HepG2 (cell line): ENCODE measurements at regions not wholly inside any gene's neighbourhood (a gene's known extent, or its start where the extent isn't known, plus 50 kb on each side); places are given as distances from the start of the nearest gene placed in this dataset.

ENCODE experiments used
- CREB1 ChIP-seq, 2 experiments: fragments of 450-650 bp in 1 of 2; IDR thresholded peaks; 2 replicates each; pipeline ENCODE4 v1.6.1; 2016 to 2017; ENCODE audit warnings: control low read depth in 1 of 2, mild to moderate bottlenecking in 1 of 2, missing compliant biosample characterization in 1 of 2, missing genetic modification characterization in 1 of 2
- KIAA2018 ChIP-seq: sonication (generic); formaldehyde crosslinking; IDR thresholded peaks from 2 replicates; pipeline ENCODE4 v1.5.0; 2020; ENCODE audit warnings: mild to moderate bottlenecking, missing genetic modification reagents, borderline replicate concordance
- MATR3 ChIP-seq: sonication (generic); formaldehyde crosslinking; IDR thresholded peaks from 2 replicates; pipeline ENCODE4 v1.4.0; 2020; ENCODE audit warnings: missing genetic modification reagents
- NFE2L2 ChIP-seq: fragments of 150-350 bp; IDR thresholded peaks from 2 replicates; pipeline ENCODE4 v1.6.1; 2014; ENCODE audit warnings: low read length
- SUZ12 ChIP-seq: fragments of 150-350 bp; IDR thresholded peaks from 2 replicates; pipeline ENCODE4 v1.6.1; 2014; ENCODE audit warnings: low read depth, low read length
- THAP7 ChIP-seq: sonication (generic); formaldehyde crosslinking; IDR thresholded peaks from 2 replicates; pipeline ENCODE4 v1.8.1; 2023; ENCODE audit warnings: mild to moderate bottlenecking, missing genetic modification reagents
- ZNF441 ChIP-seq: sonication (generic); formaldehyde crosslinking; IDR thresholded peaks from 2 replicates; pipeline ENCODE4 v1.7.0; 2021; ENCODE audit warnings: missing genetic modification reagents, borderline replicate concordance
- ZSCAN20 ChIP-seq: sonication (generic); formaldehyde crosslinking; IDR thresholded peaks from 2 replicates; pipeline ENCODE4 v1.4.0; 2020; ENCODE audit warnings: missing genetic modification reagents, mild to moderate bottlenecking, borderline replicate concordance

- TF ChIP-seq KIAA2018 (CRISPR knock-in tag) (no peak), SUZ12 (no peak), THAP7 (CRISPR knock-in tag) (no peak), MATR3 (CRISPR knock-in tag) (no peak), CREB1 (IDR thresholded peaks at IDR 0.05) (0 out of 2 replicates have a peak, but pooled peaks have one; percentile 4), CREB1 (CRISPR knock-in tag; IDR thresholded peaks at IDR 0.05) (no peak), ZNF441 (CRISPR knock-in tag) (no peak), NFE2L2 (peak; percentile 61; the same call in 1 of the 2 replicates), ZSCAN20 (CRISPR knock-in tag) (no peak)
These were observed 1351.5 kb downstream of the ZPLD1 start (continued) for GRCh38 chr3:103786296-103786695.
